GM23338 (cell line): ENCODE measurements at regions not wholly inside any gene's neighbourhood (a gene's known extent, or its start where the extent isn't known, plus 50 kb on each side); places are given as distances from the start of the nearest gene placed in this dataset.

Experiments used
- ATAC-seq: fragments of 200-7000 bp; cut with Tn5 transposase; 3 replicates; pipeline ENCODE4 v1.9.1; 2020
- DNase-seq: peaks from one replicate; pipeline ENCODE4 v3.0.0-alpha.2; 2015; ENCODE audit warnings: low spot score
- H2AFZ ChIP-seq: fragments of 200-600 bp; sonication (generic); 2 replicates; pipeline ENCODE4 v1.8.0; 2016; ENCODE audit warnings: antibody characterized with exemption, mild to moderate bottlenecking, moderate library complexity
- H3F3A ChIP-seq: fragments of 200-600 bp; sonication (generic); replicated peaks from 2 replicates; pipeline ENCODE4 v1.8.0; 2017; ENCODE audit warnings: antibody characterized with exemption, mixed run types, low read depth
- H3K27ac ChIP-seq: fragments of 200-600 bp; sonication (generic); 2 replicates; pipeline ENCODE4 v1.6.1; 2016; ENCODE audit warnings: low read depth
- H3K27me3 ChIP-seq: fragments of 200-600 bp; sonication (generic); 2 replicates; pipeline ENCODE4 v1.8.0; 2016; ENCODE audit warnings: mild to moderate bottlenecking, mixed run types, moderate library complexity; ENCODE audit not compliant: insufficient read depth
- H3K36me3 ChIP-seq: fragments of 200-600 bp; sonication (generic); 2 replicates; pipeline ENCODE4 v1.8.0; 2016; ENCODE audit warnings: mild to moderate bottlenecking; ENCODE audit not compliant: insufficient read depth
- H3K4me1 ChIP-seq: fragments of 200-600 bp; sonication (generic); 2 replicates; pipeline ENCODE4 v1.8.0; 2016; ENCODE audit warnings: mild to moderate bottlenecking, moderate library complexity; ENCODE audit not compliant: insufficient read depth
- H3K4me2 ChIP-seq: fragments of 200-600 bp; sonication (generic); 2 replicates; pipeline ENCODE4 v1.7.1; 2017; ENCODE audit warnings: mixed run types
- H3K4me3 ChIP-seq: fragments of 200-600 bp; sonication (generic); 2 replicates; pipeline ENCODE4 v1.6.1; 2016; ENCODE audit warnings: mixed run types
- H3K79me2 ChIP-seq: fragments of 200-600 bp; sonication (generic); replicated peaks from 2 replicates; pipeline ENCODE4 v1.8.0; 2017; ENCODE audit warnings: mild to moderate bottlenecking; ENCODE audit not compliant: insufficient read depth
- H3K9me2 ChIP-seq: fragments of 200-600 bp; sonication (generic); 2 replicates; pipeline ENCODE4 v1.8.0; 2017; ENCODE audit not compliant: insufficient read depth
- H4K20me1 ChIP-seq: fragments of 200-600 bp; sonication (generic); replicated peaks from 2 replicates; pipeline ENCODE4 v1.8.0; 2017; ENCODE audit warnings: mild to moderate bottlenecking; ENCODE audit not compliant: insufficient read depth
- H3K27ac Mint-ChIP-seq: 2 replicates; pipeline ENCODE4 v1.8.0; 2020; ENCODE audit warnings: inconsistent platforms, mild to moderate bottlenecking, moderate library complexity, mixed read lengths
- H3K27me3 Mint-ChIP-seq: 3 replicates; pipeline ENCODE4 v1.8.0; 2022; ENCODE audit warnings: low read depth, mild to moderate bottlenecking, moderate library complexity, mixed read lengths, inconsistent platforms; ENCODE audit not compliant: insufficient read depth, poor library complexity
- H3K36me3 Mint-ChIP-seq: 3 replicates; pipeline ENCODE4 v1.8.0; 2021; ENCODE audit warnings: low read depth, mild to moderate bottlenecking, inconsistent platforms, moderate library complexity, mixed read lengths
- H3K4me1 Mint-ChIP-seq: 3 replicates; pipeline ENCODE4 v1.8.0; 2020; ENCODE audit warnings: mild to moderate bottlenecking, inconsistent platforms, mixed read lengths
- H3K4me3 Mint-ChIP-seq: 3 replicates; pipeline ENCODE4 v1.8.0; 2021; ENCODE audit warnings: moderate library complexity, mild to moderate bottlenecking, inconsistent platforms, mixed read lengths
- H3K9me3 Mint-ChIP-seq: 3 replicates; pipeline ENCODE4 v1.8.0; 2020; ENCODE audit warnings: moderate library complexity, mild to moderate bottlenecking, inconsistent platforms, mixed read lengths
- CREB1 ChIP-seq: fragments of 250-450 bp; sonication (Bioruptor Pico); IDR thresholded peaks from 2 replicates; pipeline ENCODE4 v1.5.0; 2020; ENCODE audit warnings: low read depth, mild to moderate bottlenecking, moderate library complexity
- CTCF ChIP-seq, 2 experiments: fragments of 200-600 bp in 1 of 2; sonication (generic) in 1 of 2; conservative IDR thresholded peaks; 2 replicates each; pipeline versions ENCODE4 v1.5.1 to v1.6.1; 2016 to 2017; ENCODE audit warnings: antibody characterized with exemption in 2 of 2, low read depth in 2 of 2, mild to moderate bottlenecking in 2 of 2, moderate library complexity in 1 of 2
- JUNB ChIP-seq: IDR thresholded peaks from one replicate; pipeline ENCODE4 v1.6.1; 2016; ENCODE audit warnings: antibody characterized with exemption; ENCODE audit not compliant: unreplicated experiment
- STAT1 ChIP-seq: IDR thresholded peaks from one replicate; pipeline ENCODE4 v1.6.1; 2016; ENCODE audit warnings: antibody characterized with exemption; ENCODE audit not compliant: unreplicated experiment
- ZNF114 ChIP-seq: fragments of 250-450 bp; sonication (Bioruptor Pico); IDR thresholded peaks from 2 replicates; pipeline ENCODE4 v1.5.0; 2020; ENCODE audit warnings: mild to moderate bottlenecking, moderate library complexity
- ZNF462 ChIP-seq: fragments of 250-450 bp; sonication (Bioruptor Pico); IDR thresholded peaks from 2 replicates; pipeline ENCODE4 v1.5.0; 2020; ENCODE audit warnings: mild to moderate bottlenecking, moderate library complexity
- TF ChIP-seq, protein P1 (sequence below): IDR thresholded peaks from 2 replicates; pipeline ENCODE4 v1.6.1; 2016; ENCODE audit warnings: antibody characterized with exemption

DNA sequence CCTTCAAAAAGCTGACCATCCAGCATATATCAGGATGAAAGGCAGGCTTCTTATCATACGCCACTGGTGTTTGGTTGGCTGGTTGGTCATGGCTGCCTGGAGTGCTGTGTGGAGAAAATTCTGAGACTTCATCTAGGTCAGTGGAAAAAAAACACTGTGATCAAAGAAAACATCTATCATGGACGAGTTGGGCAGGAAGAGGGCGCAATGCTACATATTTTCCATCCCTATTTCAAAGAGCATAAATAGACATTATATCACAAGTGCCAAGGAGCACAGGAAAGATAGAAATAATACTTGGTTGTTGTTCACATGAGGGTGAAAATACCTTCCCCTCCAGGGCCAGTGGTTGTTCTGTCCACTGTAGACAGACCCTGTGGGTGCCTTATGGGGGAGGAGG, 128.4 kb upstream of the PLPP4 start:
- Histone ChIP-seq H3K79me2 (no peaks in the 10 kb centered on the region), H2AFZ (no peak overlapping the region), H3K27ac (no peak overlapping the region), H3K9me2 (peaks cover 9% of the 10 kb centered on the region), H3K4me2 (no peak overlapping the region), H4K20me1 (no peaks in the 10 kb centered on the region), H3K4me3 (no peak overlapping the region), H3K4me1 (no peaks in the 10 kb centered on the region), H3F3A (no peaks in the 10 kb centered on the region), H3K27me3 (no peaks in the 10 kb centered on the region), H3K36me3 (no peaks in the 10 kb centered on the region)
- Mint-ChIP-seq H3K36me3 (no peaks in the 10 kb centered on the region), H3K9me3 (no peaks in the 10 kb centered on the region), H3K27me3 (no peaks in the 10 kb centered on the region), H3K4me3 (no peak overlapping the region), H3K4me1 (no peaks in the 10 kb centered on the region), H3K27ac (no peak overlapping the region)
- DNase-seq (no peak), ATAC-seq (no peak)
- TF ChIP-seq CTCF (conservative IDR thresholded peaks at IDR 0.05; ENCODE audit: low read depth in 2 of 2) (peak in 1 of 2 experiments; percentile 14; a peak in 1 of 4 replicates), ZNF462 (no peak)

DNA sequence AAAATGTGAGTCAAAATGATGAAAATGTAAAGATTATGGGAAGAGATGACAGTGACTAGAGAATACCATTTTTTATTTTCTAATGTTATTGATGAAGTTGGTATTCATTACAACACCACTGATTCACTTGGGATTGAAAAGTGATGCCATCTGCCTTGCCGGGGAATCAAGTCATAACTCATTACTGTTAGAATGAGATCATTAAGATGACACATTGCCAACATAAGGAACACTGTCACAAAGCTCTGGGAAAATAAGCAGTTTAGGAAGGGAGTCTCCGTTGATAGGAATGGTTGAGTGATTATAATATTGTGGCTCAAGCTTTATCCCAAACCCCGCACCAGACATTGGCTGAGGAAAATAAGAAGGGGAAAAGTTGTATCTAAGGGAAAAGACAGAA, 121.5 kb upstream of the PLPP4 start:
- Histone ChIP-seq H3K27ac (no peak overlapping the region), H3F3A (no peaks in the 10 kb centered on the region), H3K27me3 (no peaks in the 10 kb centered on the region), H3K4me1 (no peaks in the 10 kb centered on the region), H3K4me3 (no peak overlapping the region), H2AFZ (no peak overlapping the region), H3K36me3 (no peaks in the 10 kb centered on the region), H3K9me2 (peaks cover 13% of the 10 kb centered on the region), H3K4me2 (no peak overlapping the region), H4K20me1 (no peaks in the 10 kb centered on the region), H3K79me2 (no peaks in the 10 kb centered on the region)
- peaks cover 3% of the 10 kb centered on the region for H3K27me3 Mint-ChIP-seq
- DNase-seq (no peak), ATAC-seq (no peak)
- no peaks in the 10 kb centered on the region for H3K36me3 Mint-ChIP-seq
- TF ChIP-seq CREB1 (CRISPR knock-in tag) (no peak), ZNF114 (CRISPR knock-in tag) (no peak), STAT1 (no peak), JUNB (no peak)
- TF ChIP-seq, protein P1, sequence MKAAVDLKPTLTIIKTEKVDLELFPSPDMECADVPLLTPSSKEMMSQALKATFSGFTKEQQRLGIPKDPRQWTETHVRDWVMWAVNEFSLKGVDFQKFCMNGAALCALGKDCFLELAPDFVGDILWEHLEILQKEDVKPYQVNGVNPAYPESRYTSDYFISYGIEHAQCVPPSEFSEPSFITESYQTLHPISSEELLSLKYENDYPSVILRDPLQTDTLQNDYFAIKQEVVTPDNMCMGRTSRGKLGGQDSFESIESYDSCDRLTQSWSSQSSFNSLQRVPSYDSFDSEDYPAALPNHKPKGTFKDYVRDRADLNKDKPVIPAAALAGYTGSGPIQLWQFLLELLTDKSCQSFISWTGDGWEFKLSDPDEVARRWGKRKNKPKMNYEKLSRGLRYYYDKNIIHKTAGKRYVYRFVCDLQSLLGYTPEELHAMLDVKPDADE = no peak
- no peak overlapping the region for H3K4me3 Mint-ChIP-seq
- no peaks in the 10 kb centered on the region for H3K9me3 Mint-ChIP-seq
- H3K27ac Mint-ChIP-seq = no peak overlapping the region
- peaks cover 6% of the 10 kb centered on the region; the same call in 2 of the 3 replicates for H3K4me1 Mint-ChIP-seq
